ENCODE measurements at regions not wholly inside any gene's neighbourhood (a gene's known extent, or its start where the extent isn't known, plus 50 kb on each side); places are given as distances from the start of the nearest gene placed in this dataset.

DNA sequence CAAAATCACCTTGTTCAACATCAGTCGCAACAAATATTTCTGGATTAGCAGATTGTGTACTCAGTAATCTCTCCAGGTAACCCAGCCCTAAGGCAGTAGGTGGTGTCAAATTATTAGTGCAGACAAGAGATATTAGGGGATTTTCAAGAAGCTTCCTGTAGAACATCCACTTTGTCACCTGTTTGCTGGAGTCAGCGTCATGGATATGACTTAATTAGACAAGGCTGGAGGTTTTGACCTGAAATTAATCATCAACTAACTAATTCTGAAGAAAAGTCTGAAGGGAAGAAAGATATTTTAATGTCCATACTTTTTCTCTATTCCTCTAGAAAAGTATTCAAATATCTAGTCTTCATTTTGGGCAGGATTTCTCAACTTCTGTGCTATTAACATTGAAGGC lies 91.4 kb upstream of the CCDC112 start:
- intact Hi-C loops (cut with micrococcal nuclease; ENCODE audit: unreplicated experiment): no loop called here
- Histone ChIP-seq H3K9me3 (ENCODE audit: low read length) (no peaks in the 10 kb centered on the region), H2AFZ (ENCODE audit: low read length) (no peak overlapping the region), H3K79me2 (ENCODE audit: insufficient read depth, low read length) (no peaks in the 10 kb centered on the region), H3K27ac (ENCODE audit: extremely low read length, insufficient read depth, low read length) (no peak overlapping the region), H3K4me2 (ENCODE audit: low read depth, low read length) (no peak overlapping the region), H3K9ac (ENCODE audit: insufficient read depth, low read depth, low read length) (no peak overlapping the region), H3K4me3 (replicated peaks in 1 of 3; ENCODE audit: insufficient read depth in 1 of 3, low read depth in 2 of 3, low read length in 3 of 3) (no peak overlapping the region), H4K20me1 (ENCODE audit: insufficient read depth, low read length) (no peaks in the 10 kb centered on the region), H3K36me3 (replicated peaks in 1 of 2; ENCODE audit: control insufficient read depth in 1 of 2, insufficient read depth in 2 of 2, low read length in 2 of 2) (no peaks in the 10 kb centered on the region), H3K4me1 (ENCODE audit: insufficient read depth, low read length) (no peaks in the 10 kb centered on the region), H3K27me3 (ENCODE audit: control insufficient read depth in 1 of 2, insufficient read depth in 2 of 2, low read length in 2 of 2) (peaks cover 0 to 3% of the 10 kb centered on the region in 2 experiments; a peak in 2 of 5 replicates)
- CTCF ChIA-PET (ENCODE audit: low intra/inter-chr PET ratio, low total read pairs): no interaction called here
- TF ChIP-seq ZNF567 (CRISPR knock-in tag; IDR thresholded peaks at IDR 0.05; ENCODE audit: borderline replicate concordance) (no peak), KAT2B (IDR thresholded peaks at IDR 0.05; ENCODE audit: borderline replicate concordance, low read depth, low read length) (no peak), RNF2 (conservative IDR thresholded peaks at IDR 0.05; ENCODE audit: low read depth) (no peak), TP53 (CRISPR knock-in tag; conservative IDR thresholded peaks at IDR 0.05) (no peak), ZBTB7A (CRISPR knock-in tag; IDR thresholded peaks at IDR 0.05) (no peak), CBFB (CRISPR knock-in tag; IDR thresholded peaks at IDR 0.05) (no peak), REPIN1 (CRISPR knock-in tag; IDR thresholded peaks at IDR 0.05; ENCODE audit: borderline replicate concordance, low read depth) (no peak), ZZZ3 (CRISPR knock-in tag; IDR thresholded peaks at IDR 0.05; ENCODE audit: borderline replicate concordance) (no peak), ZBTB38 (CRISPR knock-in tag; IDR thresholded peaks at IDR 0.05) (no peak), HMGXB4 (CRISPR knock-in tag; IDR thresholded peaks at IDR 0.05; ENCODE audit: borderline replicate concordance in 1 of 2, low read depth in 1 of 2) (no peak)
- in situ Hi-C loops (cut with HindIII; ENCODE audit: extremely low pct_ligation_motif_present, low pct_unique_long_range_greater_than_20kb): no loop called here
- no TSS peak for BruUV-seq (replicated peaks)
- FAIRE-seq (no peak), DNase-seq (ENCODE audit: low spot score) (no peak), ATAC-seq (no peak)
- POLR2A ChIA-PET: no interaction called here
- 29% methylated on average over 2 of the region's 2 CpGs for WGBS (ENCODE audit: low lambda C conversion rate)
